ENCODE measurements at regions not wholly inside any gene's neighbourhood (a gene's known extent, or its start where the extent isn't known, plus 50 kb on each side); places are given as distances from the start of the nearest gene placed in this dataset.
"Not testable (repeated sequence)": the region's sequence is repeated elsewhere in the genome, so short reads cannot be mapped to it uniquely, and the experiment has no call there.

DNA sequence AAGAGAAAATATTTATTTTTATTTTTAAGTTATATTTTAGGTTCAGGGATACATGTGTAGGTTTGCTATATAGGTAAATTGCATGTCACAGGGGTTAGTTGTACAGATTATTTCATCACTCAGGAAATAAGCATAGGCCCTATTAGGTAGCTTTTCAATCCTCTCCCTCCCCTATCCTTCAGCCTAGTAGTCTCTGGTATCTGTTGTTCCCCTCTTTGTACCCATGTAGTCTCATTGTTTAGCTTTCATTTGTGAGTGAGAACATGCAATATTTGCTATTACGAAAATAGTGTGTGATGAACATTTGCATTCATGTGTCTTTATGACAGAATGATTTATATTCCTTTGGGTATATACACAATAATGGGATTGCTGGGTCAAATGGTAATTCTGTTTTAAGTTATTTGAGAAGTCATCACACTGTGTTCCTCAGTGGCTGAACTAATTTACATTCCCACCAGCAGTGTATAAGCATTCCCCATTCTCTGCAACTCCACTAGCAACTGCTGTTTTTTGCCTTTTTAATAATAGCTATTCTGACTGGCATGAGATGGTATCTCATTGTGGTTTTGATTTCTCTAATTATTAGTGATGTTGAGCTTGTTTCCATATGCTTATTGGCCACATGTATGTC, 863.3 kb downstream of the TTLL7 start:
- not testable (repeated sequence) for DNase-seq (ENCODE audit: low read depth)

- DNase-seq (ENCODE audit: low read depth), result not testable (repeated sequence)
Measured at GRCh38 chr1:83134322-83135014, 864.5 kb downstream of the TTLL7 start.

- no peak for DNase-seq (ENCODE audit: low read depth)
Measured at GRCh38 chr1:83131692-83131955, 867.3 kb downstream of the TTLL7 start.

DNA sequence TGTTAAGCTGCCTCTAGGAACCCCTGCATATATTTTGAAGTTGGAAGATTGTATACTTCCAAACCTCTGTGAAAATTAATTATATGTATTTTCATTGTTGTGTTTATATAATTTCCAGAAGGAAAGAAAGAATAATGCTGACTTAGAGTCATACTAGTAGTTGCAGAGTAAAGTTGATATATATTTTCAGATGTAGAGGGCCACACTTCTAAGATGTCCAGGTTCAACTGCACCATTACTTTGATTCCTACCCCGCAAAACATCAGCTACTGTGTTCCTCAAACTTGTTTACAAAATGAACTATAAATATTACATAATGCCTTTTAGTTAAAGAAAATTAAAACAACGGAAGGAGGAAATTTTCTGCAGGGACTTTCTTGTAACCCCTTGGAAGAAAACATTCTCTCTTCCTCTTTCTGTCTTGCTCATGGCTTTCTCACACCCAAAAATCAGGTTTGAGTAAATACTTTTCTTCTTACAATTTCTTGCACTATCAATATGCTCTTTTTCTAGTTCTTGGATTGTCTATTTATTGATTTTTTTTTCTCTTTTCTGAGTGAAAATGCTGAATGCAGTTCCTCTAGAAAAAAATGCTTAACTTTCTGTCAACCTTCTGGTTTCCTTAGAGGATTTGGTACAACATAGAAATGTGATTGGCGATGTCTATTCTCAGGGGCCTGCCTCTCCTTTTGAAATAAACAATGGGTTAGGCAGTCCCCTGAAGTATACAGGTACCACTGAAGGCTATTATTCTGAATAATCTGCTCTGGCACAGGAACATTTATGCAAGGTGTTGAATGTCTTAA, 867.8 kb downstream of the TTLL7 start:
- no peak for DNase-seq (ENCODE audit: low read depth)

- no peak for DNase-seq (ENCODE audit: low read depth)
Measured at GRCh38 chr1:83129107-83129506, 869.8 kb downstream of the TTLL7 start.

- DNase-seq (ENCODE audit: low read depth), result no peak
Measured at GRCh38 chr1:83125456-83125855, 873.5 kb downstream of the TTLL7 start.

DNA sequence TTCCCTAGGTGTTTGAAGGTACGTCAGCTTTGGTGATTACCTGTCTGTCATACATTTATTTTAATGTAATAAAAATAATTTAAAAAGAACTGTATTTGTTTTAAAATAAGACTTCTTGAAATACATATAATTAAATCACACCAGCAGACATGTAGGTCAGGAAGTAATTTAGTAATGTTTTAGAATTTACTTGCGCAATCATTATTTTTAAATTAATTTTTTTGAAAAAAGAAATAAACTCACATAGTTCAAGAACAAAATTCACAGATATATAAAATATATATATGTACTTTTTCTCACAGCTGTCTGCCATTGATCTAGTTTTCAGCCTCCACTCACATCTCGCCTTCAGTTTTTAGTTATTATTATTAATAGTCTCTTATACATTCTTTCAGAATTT, 875.9 kb downstream of the TTLL7 start:
- no peak for DNase-seq (ENCODE audit: low read depth)

DNA sequence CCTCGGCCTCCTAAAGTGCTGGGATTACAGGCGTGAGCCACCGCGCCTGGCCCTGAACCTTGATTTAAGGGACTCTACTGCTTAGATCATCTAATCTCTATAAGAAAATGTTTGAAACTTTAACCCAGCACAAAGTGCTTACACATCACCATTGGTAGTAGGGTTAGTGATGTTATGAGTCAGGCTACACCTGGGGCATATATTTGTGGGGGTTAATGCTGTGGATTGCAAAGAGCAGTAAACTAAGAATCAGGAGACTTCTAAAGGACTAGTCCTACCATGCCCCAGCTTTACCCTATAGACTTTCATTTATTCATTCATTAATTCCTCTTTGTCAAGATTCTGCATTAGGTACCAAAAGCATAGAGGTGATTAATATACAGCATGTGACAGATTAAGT, 880.5 kb downstream of the TTLL7 start:
- no peak for DNase-seq (ENCODE audit: low read depth)

DNA sequence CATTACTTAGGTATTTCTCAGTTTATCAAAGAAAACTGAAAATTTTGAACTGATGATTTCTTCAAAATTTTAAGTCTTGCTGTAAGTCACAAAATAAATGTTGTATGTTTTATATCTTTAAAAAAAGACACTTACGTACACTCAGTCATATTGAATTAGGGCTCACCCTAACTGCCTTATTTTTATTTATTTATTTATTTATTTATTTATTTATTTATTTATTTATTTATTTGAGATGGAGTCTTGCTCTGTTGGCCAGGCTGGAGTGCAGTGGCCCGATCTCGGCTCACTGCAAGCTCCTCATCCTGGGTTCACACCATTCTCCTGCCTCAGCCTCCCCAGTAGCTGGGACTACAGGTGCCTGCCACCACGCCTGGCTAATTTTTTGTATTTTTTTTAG, 881.9 kb downstream of the TTLL7 start:
- not testable (repeated sequence) for DNase-seq (ENCODE audit: low read depth)

GRCh38 chr1:83115785-83116184, 883.1 kb downstream of the TTLL7 start:
- DNase-seq (ENCODE audit: low read depth), result no peak

GRCh38 chr1:83114136-83114834, 884.6 kb downstream of the TTLL7 start:
- no peak for DNase-seq (ENCODE audit: low read depth)

GRCh38 chr1:83113652-83114051, 885.3 kb downstream of the TTLL7 start:
- peak; percentile 31 for DNase-seq (ENCODE audit: low read depth)

DNA sequence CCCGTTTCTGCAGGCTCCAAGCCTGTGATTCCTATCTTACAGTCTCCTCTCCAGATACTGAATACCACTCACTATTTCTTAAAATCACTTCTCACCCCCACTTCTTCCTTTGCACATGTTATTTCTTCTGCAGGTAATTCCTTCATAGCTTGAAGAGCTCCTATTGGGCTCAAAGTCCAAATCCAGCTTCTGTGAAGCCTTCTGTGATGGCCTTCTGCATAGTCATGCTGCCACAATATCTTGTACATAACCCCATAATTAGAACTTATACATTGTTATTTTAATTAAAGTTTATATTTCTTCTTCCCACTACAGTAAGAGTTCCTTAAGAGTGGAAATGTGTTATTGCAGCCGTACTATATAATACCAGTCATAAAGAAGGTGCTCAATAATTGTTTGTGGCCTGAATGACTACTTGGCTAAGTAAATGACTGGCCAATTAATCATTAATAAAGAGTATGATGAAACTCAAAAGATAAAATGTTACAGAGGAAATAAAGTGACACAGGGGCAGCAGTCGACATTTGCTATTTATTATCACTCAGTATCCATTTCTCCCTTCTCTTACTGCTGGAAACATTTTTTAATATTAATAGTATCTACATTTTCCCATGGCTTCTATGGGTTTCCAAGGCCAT, 886.6 kb downstream of the TTLL7 start:
- DNase-seq (ENCODE audit: low read depth), result no peak

DNA sequence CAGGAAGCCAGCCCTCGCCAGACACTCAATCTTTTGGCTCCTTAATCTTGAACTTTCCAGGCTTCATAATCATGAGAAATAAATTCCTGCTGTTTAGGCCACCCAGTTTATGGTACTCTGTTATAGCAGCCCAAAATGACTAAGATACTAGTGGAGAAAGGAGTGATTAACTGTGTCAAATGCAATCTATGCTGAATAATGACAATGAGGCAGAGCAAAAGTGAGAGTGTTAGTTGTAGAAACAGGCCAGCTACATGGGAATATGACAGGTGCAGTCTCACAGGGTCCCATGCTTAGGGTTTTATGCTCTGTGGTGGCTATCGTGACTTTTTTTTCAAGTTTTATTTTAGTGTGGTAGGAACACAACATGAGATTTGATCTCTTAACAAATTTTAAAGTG, 888.8 kb downstream of the TTLL7 start:
- DNase-seq (ENCODE audit: low read depth), result no peak

DNA sequence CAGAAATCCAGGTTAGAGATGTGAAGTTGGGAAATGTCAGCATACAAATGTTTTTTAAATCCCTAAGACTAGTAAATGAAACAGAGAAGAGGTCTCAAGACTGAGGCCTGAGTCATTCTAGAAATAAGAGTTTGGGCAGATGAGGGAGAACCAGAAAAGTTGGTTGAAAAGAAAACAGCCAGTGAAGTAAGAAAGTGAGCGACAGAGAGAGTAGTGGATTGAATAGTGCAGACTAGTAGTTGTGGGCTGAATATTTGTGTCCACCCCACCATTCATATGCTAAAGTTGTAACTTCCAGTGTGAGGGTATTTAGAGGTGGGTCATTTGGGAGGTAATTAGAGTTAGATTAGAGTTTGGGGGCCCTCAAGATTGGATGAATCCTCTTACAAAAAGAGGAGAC, 889.2 kb downstream of the TTLL7 start:
- DNase-seq (ENCODE audit: low read depth), result no peak

- no peak for DNase-seq (ENCODE audit: low read depth)
Measured at GRCh38 chr1:83104558-83104957, 894.4 kb downstream of the TTLL7 start.

GRCh38 chr1:83103341-83103740, 895.6 kb downstream of the TTLL7 start:
- no peak for DNase-seq (ENCODE audit: low read depth)

- DNase-seq (ENCODE audit: low read depth), result peak; percentile 48
Measured at GRCh38 chr1:83102630-83103071, 896.3 kb downstream of the TTLL7 start.

DNA sequence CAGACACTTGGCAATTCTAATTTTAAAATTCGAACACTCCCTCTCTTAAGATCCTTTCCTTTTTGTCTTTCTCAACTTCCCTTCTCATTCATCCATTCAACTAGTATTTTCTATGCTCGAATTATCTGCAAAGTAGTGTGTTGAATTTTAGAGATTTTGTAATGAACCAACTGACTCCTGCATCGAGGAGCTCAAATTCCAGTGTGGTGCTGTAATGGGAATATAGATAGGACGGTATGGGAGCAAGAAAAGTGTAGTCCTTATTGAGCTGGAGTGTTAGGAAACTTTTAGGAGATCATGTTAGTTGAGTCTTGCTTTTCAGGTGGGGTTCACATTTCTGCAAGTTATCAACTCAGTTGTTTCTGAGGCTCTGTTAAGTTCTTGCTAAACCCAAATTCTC, 897.5 kb downstream of the TTLL7 start:
- DNase-seq (ENCODE audit: low read depth), result no peak

DNA sequence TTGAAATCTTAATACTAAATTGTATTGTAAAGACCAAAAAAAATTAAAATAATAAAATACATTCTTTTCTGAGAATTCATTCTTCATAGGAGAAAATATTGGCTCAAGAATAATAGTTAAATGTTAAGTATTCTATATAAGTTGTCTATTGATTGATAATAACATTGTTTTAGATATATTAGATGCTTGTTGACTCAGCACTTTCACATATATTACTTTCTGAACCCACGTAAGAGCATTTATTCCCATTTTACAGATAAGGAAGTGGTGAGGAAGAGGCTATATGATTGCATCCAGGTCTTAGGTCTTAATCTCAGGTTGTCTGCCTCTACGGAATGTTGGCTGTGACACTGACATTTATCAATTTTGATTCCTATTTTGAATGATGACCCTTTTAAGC, 898.8 kb downstream of the TTLL7 start:
- DNase-seq (ENCODE audit: low read depth), result no peak

DNA sequence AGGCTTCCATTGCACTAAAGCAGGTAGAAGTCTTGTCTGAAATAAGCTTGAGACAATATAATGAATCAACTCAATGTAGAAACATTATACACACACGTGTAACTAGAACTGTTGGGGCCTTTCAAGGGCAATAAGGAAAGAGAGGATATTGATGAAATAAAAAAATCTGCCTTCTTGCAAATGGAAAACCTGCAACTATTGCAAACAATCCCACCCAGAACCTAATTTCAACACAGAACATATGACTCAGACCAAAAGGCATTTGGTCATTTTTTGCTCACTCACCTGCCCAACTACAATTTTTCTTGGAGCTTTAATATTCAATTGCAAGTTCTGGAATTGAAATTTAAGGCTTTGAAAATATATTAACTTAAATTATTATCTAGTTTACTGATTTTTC, 900.1 kb downstream of the TTLL7 start:
- DNase-seq (ENCODE audit: low read depth), result peak; percentile 4

DNA sequence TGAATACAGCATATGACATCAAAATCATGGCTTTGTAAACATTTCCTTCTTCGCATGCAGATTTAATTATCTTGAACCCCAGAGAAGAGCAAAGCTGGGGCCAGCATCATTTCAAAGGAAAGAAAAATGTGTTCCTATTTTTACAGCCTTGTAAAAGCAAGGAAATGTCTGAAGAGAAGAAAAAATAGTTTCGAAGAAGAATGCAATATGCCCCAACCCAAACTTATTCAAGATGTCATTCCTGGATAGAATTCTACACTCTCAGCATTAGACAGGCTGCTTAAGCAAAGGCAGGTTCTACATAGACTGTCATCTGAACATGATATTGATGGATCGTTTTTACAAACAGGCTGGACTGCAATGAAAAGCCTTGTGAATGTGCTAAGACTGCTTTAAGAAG, 900.8 kb downstream of the TTLL7 start:
- no peak for DNase-seq (ENCODE audit: low read depth)

Measured in HT1080 (cell line).